HG02759 (cell line): ENCODE measurements at regions not wholly inside any gene's neighbourhood (a gene's known extent, or its start where the extent isn't known, plus 50 kb on each side); places are given as distances from the start of the nearest gene placed in this dataset.

Source experiments
- ATAC-seq: cut with Tn5 transposase; IDR thresholded peaks from one replicate; pipeline ENCODE4 v1.9.1; 2021; ENCODE audit warnings: mild to moderate bottlenecking, moderate library complexity; ENCODE audit not compliant: unreplicated experiment

GRCh38 chr13:105058517-105058916, 1476.9 kb downstream of the EFNB2 start:
- ATAC-seq = no peak

- no peak for ATAC-seq
Observed at GRCh38 chr13:105052711-105053110, 1482.8 kb downstream of the EFNB2 start.

- no peak for ATAC-seq
Observed at GRCh38 chr13:105050686-105051085, 1484.8 kb downstream of the EFNB2 start.

- ATAC-seq = peak; percentile 69
Observed at GRCh38 chr13:105048677-105049076, 1486.8 kb downstream of the EFNB2 start.

GRCh38 chr13:105047676-105048295, 1487.7 kb downstream of the EFNB2 start:
- ATAC-seq = no peak

- ATAC-seq = no peak
Observed at GRCh38 chr13:105037110-105037509, 1498.4 kb downstream of the EFNB2 start.

GRCh38 chr13:105035092-105035491, 1500.4 kb downstream of the EFNB2 start:
- ATAC-seq = no peak

- ATAC-seq = no peak
Observed at GRCh38 chr13:105033999-105034398, 1501.5 kb downstream of the EFNB2 start.

- no peak for ATAC-seq
Observed at GRCh38 chr13:105031306-105031705, 1504.2 kb downstream of the EFNB2 start.

GRCh38 chr13:105030851-105031250, 1504.6 kb downstream of the EFNB2 start:
- ATAC-seq = no peak

GRCh38 chr13:105019073-105019472, 1516.4 kb downstream of the EFNB2 start:
- no peak for ATAC-seq

- no peak for ATAC-seq
Observed at GRCh38 chr13:105016266-105016665, 1519.2 kb downstream of the EFNB2 start.

GRCh38 chr13:105008604-105009003, 1526.9 kb downstream of the EFNB2 start:
- ATAC-seq = no peak

GRCh38 chr13:105007166-105007808, 1528.2 kb downstream of the EFNB2 start:
- no peak for ATAC-seq

- no peak for ATAC-seq
Observed at GRCh38 chr13:104996022-104996421, 1539.4 kb downstream of the EFNB2 start.

GRCh38 chr13:104993708-104994107, 1541.8 kb downstream of the EFNB2 start:
- no peak for ATAC-seq

- ATAC-seq = no peak
Observed at GRCh38 chr13:104987621-104988020, 1547.8 kb downstream of the EFNB2 start.

GRCh38 chr13:104984296-104984818, 1551.1 kb downstream of the EFNB2 start:
- ATAC-seq = peak; percentile 82

- no peak for ATAC-seq
Observed at GRCh38 chr13:104983601-104984000, 1551.9 kb downstream of the EFNB2 start.

GRCh38 chr13:104980586-104980985, 1554.9 kb downstream of the EFNB2 start:
- no peak for ATAC-seq

GRCh38 chr13:104979281-104980030, 1556.0 kb downstream of the EFNB2 start:
- no peak for ATAC-seq

- no peak for ATAC-seq
Observed at GRCh38 chr13:104976986-104977385, 1558.5 kb downstream of the EFNB2 start.
